ENCODE measurements at regions not wholly inside any gene's neighbourhood (a gene's known extent, or its start where the extent isn't known, plus 50 kb on each side); places are given as distances from the start of the nearest gene placed in this dataset.

GRCh38 chr21:36254106-36254941, 65.7 kb upstream of the MORC3 start:
- Histone ChIP-seq H3K4me1 (ENCODE audit: control insufficient read depth, low read length) (peaks cover 43% of the 10 kb centered on the region), H4K20me1 (ENCODE audit: control insufficient read depth, insufficient read depth, low read depth, low read length) (no peaks in the 10 kb centered on the region), H3K4me3 (ENCODE audit: low read length) (peak overlapping the region; percentile 64), H3K9me3 (ENCODE audit: control insufficient read depth, insufficient read depth, low read length) (no peaks in the 10 kb centered on the region), H3F3A (ENCODE audit: control insufficient read depth, insufficient read depth) (peaks cover 16% of the 10 kb centered on the region), H3K9me2 (replicated peaks; ENCODE audit: control insufficient read depth, low read length) (no peaks in the 10 kb centered on the region), H3K27ac (ENCODE audit: low read depth, low read length) (peak overlapping the region; percentile 81), H3K4me2 (ENCODE audit: low read length) (peak overlapping the region; percentile 79), H3K79me2 (ENCODE audit: control insufficient read depth, low read length) (no peaks in the 10 kb centered on the region), H3K27me3 (ENCODE audit: control insufficient read depth, low read length) (no peaks in the 10 kb centered on the region), H3K36me3 (ENCODE audit: control insufficient read depth, low read length) (no peaks in the 10 kb centered on the region)
- TF ChIP-seq EZH2phosphoT487 (IDR thresholded peaks at IDR 0.05; ENCODE audit: borderline replicate concordance, low read length) (no peak), CTCF (IDR thresholded peaks at IDR 0.05; ENCODE audit: low read depth, low read length, poor library complexity, severe bottlenecking) (no peak)

GRCh38 chr21:36255663-36256062, 64.3 kb upstream of the MORC3 start:
- Histone ChIP-seq H3K9me2 (replicated peaks; ENCODE audit: control insufficient read depth, low read length) (no peaks in the 10 kb centered on the region), H3K4me1 (ENCODE audit: control insufficient read depth, low read length) (peaks cover 56% of the 10 kb centered on the region), H3K36me3 (ENCODE audit: control insufficient read depth, low read length) (no peaks in the 10 kb centered on the region), H3K4me3 (ENCODE audit: low read length) (peak overlapping the region; percentile 64), H3K79me2 (ENCODE audit: control insufficient read depth, low read length) (no peaks in the 10 kb centered on the region), H3K4me2 (ENCODE audit: low read length) (peak overlapping the region; percentile 79), H3K27me3 (ENCODE audit: control insufficient read depth, low read length) (no peaks in the 10 kb centered on the region), H3F3A (ENCODE audit: control insufficient read depth, insufficient read depth) (peaks cover 21% of the 10 kb centered on the region), H4K20me1 (ENCODE audit: control insufficient read depth, insufficient read depth, low read depth, low read length) (no peaks in the 10 kb centered on the region), H3K9me3 (ENCODE audit: control insufficient read depth, insufficient read depth, low read length) (no peaks in the 10 kb centered on the region), H3K27ac (ENCODE audit: low read depth, low read length) (peak overlapping the region; percentile 81)
- TF ChIP-seq EZH2phosphoT487 (IDR thresholded peaks at IDR 0.05; ENCODE audit: borderline replicate concordance, low read length) (no peak), CTCF (IDR thresholded peaks at IDR 0.05; ENCODE audit: low read depth, low read length, poor library complexity, severe bottlenecking) (no peak)

GRCh38 chr21:36257657-36258056, 62.3 kb upstream of the MORC3 start:
- H3K4me2 ChIP-seq (ENCODE audit: low read length): no peak overlapping the region
- no peaks in the 10 kb centered on the region for H3K27me3 ChIP-seq (ENCODE audit: control insufficient read depth, low read length)
- H3K9me2 ChIP-seq (replicated peaks; ENCODE audit: control insufficient read depth, low read length): no peaks in the 10 kb centered on the region
- H3K27ac ChIP-seq (ENCODE audit: low read depth, low read length): no peak overlapping the region
- peaks cover 23% of the 10 kb centered on the region for H3F3A ChIP-seq (ENCODE audit: control insufficient read depth, insufficient read depth)
- H3K36me3 ChIP-seq (ENCODE audit: control insufficient read depth, low read length): no peaks in the 10 kb centered on the region
- no peaks in the 10 kb centered on the region for H3K79me2 ChIP-seq (ENCODE audit: control insufficient read depth, low read length)
- no peaks in the 10 kb centered on the region for H4K20me1 ChIP-seq (ENCODE audit: control insufficient read depth, insufficient read depth, low read depth, low read length)
- peaks cover 74% of the 10 kb centered on the region for H3K4me1 ChIP-seq (ENCODE audit: control insufficient read depth, low read length)
- no peak for TF ChIP-seq EZH2phosphoT487 (IDR thresholded peaks at IDR 0.05; ENCODE audit: borderline replicate concordance, low read length)
- no peak for TF ChIP-seq CTCF (IDR thresholded peaks at IDR 0.05; ENCODE audit: low read depth, low read length, poor library complexity, severe bottlenecking)
- H3K9me3 ChIP-seq (ENCODE audit: control insufficient read depth, insufficient read depth, low read length): no peaks in the 10 kb centered on the region
- H3K4me3 ChIP-seq (ENCODE audit: low read length): no peak overlapping the region
